Neural crest cell (in vitro differentiated cells): ENCODE measurements at regions not wholly inside any gene's neighbourhood (a gene's known extent, or its start where the extent isn't known, plus 50 kb on each side); places are given as distances from the start of the nearest gene placed in this dataset.
"Not testable (repeated sequence)": the region's sequence is repeated elsewhere in the genome, so short reads cannot be mapped to it uniquely, and the experiment has no call there.

Experiments used
- DNase-seq: peaks from one replicate; pipeline ENCODE4 v3.0.0; 2021; ENCODE audit warnings: low read depth, mixed read lengths, low spot score
- H3K27ac Mint-ChIP-seq: one replicate; pipeline ENCODE4 v1.8.0; 2021; ENCODE audit warnings: mild to moderate bottlenecking, mixed read lengths; ENCODE audit not compliant: unreplicated experiment
- H3K27me3 Mint-ChIP-seq: 2 replicates; pipeline ENCODE4 v1.8.0; 2021; ENCODE audit warnings: low read depth, mild to moderate bottlenecking, mixed read lengths
- H3K36me3 Mint-ChIP-seq: 2 replicates; pipeline ENCODE4 v1.8.0; 2021; ENCODE audit warnings: low read depth, mild to moderate bottlenecking, mixed read lengths
- H3K4me1 Mint-ChIP-seq: 2 replicates; pipeline ENCODE4 v1.8.0; 2021; ENCODE audit warnings: mixed read lengths
- H3K4me3 Mint-ChIP-seq: one replicate; pipeline ENCODE4 v1.8.0; 2021; ENCODE audit warnings: mild to moderate bottlenecking, mixed read lengths
- H3K9me3 Mint-ChIP-seq: 2 replicates; pipeline ENCODE4 v1.8.0; 2021; ENCODE audit warnings: mixed read lengths
- CTCF ChIP-seq: fragments of 200-600 bp; sonication (generic); conservative IDR thresholded peaks from 2 replicates; pipeline ENCODE4 v1.5.0; 2021; ENCODE audit warnings: antibody characterized with exemption, mild to moderate bottlenecking

GRCh38 chr1:96559707-96560596, 161.6 kb upstream of the PTBP2 start:
- no peak overlapping the region for H3K27ac Mint-ChIP-seq

GRCh38 chr1:96562094-96562493, 159.5 kb upstream of the PTBP2 start:
- Mint-ChIP-seq H3K27me3 (no peaks in the 10 kb centered on the region), H3K36me3 (peaks cover 2% of the 10 kb centered on the region), H3K9me3 (peaks cover 6% of the 10 kb centered on the region), H3K4me1 (peaks cover 22% of the 10 kb centered on the region), H3K4me3 (no peak overlapping the region), H3K27ac (no peak overlapping the region)
- DNase-seq: no peak
- TF ChIP-seq CTCF: no peak

More at GRCh38 chr1:96559707-96560596, 161.6 kb upstream of the PTBP2 start:
- Mint-ChIP-seq H3K9me3 (peaks cover 6% of the 10 kb centered on the region), H3K36me3 (peaks cover 2% of the 10 kb centered on the region), H3K4me1 (peaks cover 27% of the 10 kb centered on the region), H3K4me3 (no peak overlapping the region), H3K27me3 (no peaks in the 10 kb centered on the region)
- no peak for DNase-seq
- no peak for TF ChIP-seq CTCF

GRCh38 chr1:96564401-96564800, 157.2 kb upstream of the PTBP2 start:
- DNase-seq, H3K9me3 Mint-ChIP-seq, H3K27ac Mint-ChIP-seq, H3K27me3 Mint-ChIP-seq, H3K36me3 Mint-ChIP-seq, H3K4me3 Mint-ChIP-seq: not testable (repeated sequence)
- H3K4me1 Mint-ChIP-seq: peaks cover 14% of the 10 kb centered on the region

GRCh38 chr1:96565546-96565945, 156.0 kb upstream of the PTBP2 start:
- Mint-ChIP-seq H3K27me3 (no peaks in the 10 kb centered on the region), H3K9me3 (peaks cover 4% of the 10 kb centered on the region), H3K36me3 (peaks cover 2% of the 10 kb centered on the region), H3K4me1 (peaks cover 13% of the 10 kb centered on the region), H3K27ac (no peak overlapping the region), H3K4me3 (no peak overlapping the region)
- TF ChIP-seq CTCF: no peak
- no peak for DNase-seq

GRCh38 chr1:96568639-96569038, 152.9 kb upstream of the PTBP2 start:
- TF ChIP-seq CTCF: no peak
- DNase-seq: no peak
- Mint-ChIP-seq H3K27me3 (no peaks in the 10 kb centered on the region), H3K9me3 (peaks cover 8% of the 10 kb centered on the region), H3K4me3 (no peak overlapping the region), H3K36me3 (peaks cover 5% of the 10 kb centered on the region), H3K27ac (no peak overlapping the region), H3K4me1 (peaks cover 18% of the 10 kb centered on the region)

GRCh38 chr1:96569288-96569687, 152.3 kb upstream of the PTBP2 start:
- no peak for TF ChIP-seq CTCF
- peaks cover 3% of the 10 kb centered on the region for H3K36me3 Mint-ChIP-seq
- no peak for DNase-seq
- no peak overlapping the region for H3K27ac Mint-ChIP-seq
- no peaks in the 10 kb centered on the region for H3K27me3 Mint-ChIP-seq
- H3K4me3 Mint-ChIP-seq: no peak overlapping the region
- peaks cover 20% of the 10 kb centered on the region for H3K4me1 Mint-ChIP-seq
- H3K9me3 Mint-ChIP-seq: peaks cover 6% of the 10 kb centered on the region
